SK-N-MC (cell line): ENCODE measurements at regions not wholly inside any gene's neighbourhood (a gene's known extent, or its start where the extent isn't known, plus 50 kb on each side); places are given as distances from the start of the nearest gene placed in this dataset.

Experiments
- DNase-seq: peaks from one replicate; pipeline ENCODE4 v3.0.0-alpha.2; 2011; ENCODE audit warnings: low read depth, low spot score
- H3K27ac ChIP-seq: fragments of 200-600 bp; sonication (generic); 2 replicates; pipeline ENCODE4 v1.5.1; 2016; ENCODE audit warnings: mixed run types
- H3K36me3 ChIP-seq: fragments of 200-600 bp; sonication (generic); 2 replicates; pipeline ENCODE4 v1.6.1; 2017; ENCODE audit warnings: antibody characterized with exemption, low read length, mixed read lengths; ENCODE audit not compliant: insufficient read depth
- H3K4me3 ChIP-seq: fragments of 200-600 bp; sonication (generic); 2 replicates; pipeline ENCODE4 v1.5.1; 2016
- H3K9ac ChIP-seq: fragments of 200-600 bp; sonication (generic); 2 replicates; pipeline ENCODE4 v1.8.0; 2017; ENCODE audit warnings: mixed run types, mixed read lengths; ENCODE audit not compliant: insufficient read length
- H3K9me3 ChIP-seq: fragments of 200-600 bp; sonication (generic); 2 replicates; pipeline ENCODE4 v1.6.1; 2017; ENCODE audit warnings: low read depth, mild to moderate bottlenecking, antibody characterized with exemption, low read length, moderate library complexity, mixed read lengths
- EZH2 ChIP-seq: fragments of 200-600 bp; sonication (generic); IDR thresholded peaks from one replicate; pipeline ENCODE4 v1.6.1; 2017; ENCODE audit warnings: antibody characterized with exemption
- FOXP2 ChIP-seq: optimal IDR thresholded peaks from 2 replicates; pipeline ENCODE3; 2011; ENCODE audit warnings: mild to moderate bottlenecking, moderate library complexity; ENCODE audit not compliant: insufficient read depth; ENCODE audit errors: extremely low read length, control extremely low read depth
- POLR2AphosphoS5 ChIP-seq: IDR thresholded peaks from 2 replicates; pipeline ENCODE4 v1.6.1; 2012; ENCODE audit warnings: mild to moderate bottlenecking, low read depth, low read length, borderline replicate concordance

- DNase-seq, result peak; percentile 98
- TF ChIP-seq EZH2 (no peak), FOXP2 (peak; percentile 92), POLR2AphosphoS5 (peak; percentile 86)
- no peaks in the 10 kb centered on the region for H3K9me3 ChIP-seq
- H3K4me3 ChIP-seq, result peak overlapping the region; percentile 68
- H3K9ac ChIP-seq, result peak overlapping the region; percentile 91
- H3K27ac ChIP-seq, result peak overlapping the region; percentile 100
- no peaks in the 10 kb centered on the region for H3K36me3 ChIP-seq
Observed at GRCh38 chr5:54743997-54744788, 226.6 kb downstream of the SNX18 start.

GRCh38 chr5:54743581-54743980, 226.0 kb downstream of the SNX18 start:
- DNase-seq, result no peak
- H3K9ac ChIP-seq, result peak overlapping the region; percentile 91
- H3K36me3 ChIP-seq, result no peaks in the 10 kb centered on the region
- H3K4me3 ChIP-seq, result peak overlapping the region; percentile 68
- peak overlapping the region; percentile 100 for H3K27ac ChIP-seq
- H3K9me3 ChIP-seq, result no peaks in the 10 kb centered on the region
- TF ChIP-seq FOXP2, result no peak
- no peak for TF ChIP-seq EZH2
- TF ChIP-seq POLR2AphosphoS5, result no peak

GRCh38 chr5:54742417-54742891, 224.9 kb downstream of the SNX18 start:
- TF ChIP-seq FOXP2 (peak; percentile 81), POLR2AphosphoS5 (peak; percentile 75), EZH2 (no peak)
- no peaks in the 10 kb centered on the region for H3K36me3 ChIP-seq
- no peaks in the 10 kb centered on the region for H3K9me3 ChIP-seq
- peak; percentile 86 for DNase-seq
- peak overlapping the region; percentile 100 for H3K27ac ChIP-seq
- peak overlapping the region; percentile 68 for H3K4me3 ChIP-seq
- peak overlapping the region; percentile 91 for H3K9ac ChIP-seq

- peak overlapping the region; percentile 100 for H3K27ac ChIP-seq
- no peak for TF ChIP-seq POLR2AphosphoS5
- no peak for TF ChIP-seq FOXP2
- no peak for TF ChIP-seq EZH2
- H3K36me3 ChIP-seq, result no peaks in the 10 kb centered on the region
- no peaks in the 10 kb centered on the region for H3K9me3 ChIP-seq
- H3K9ac ChIP-seq, result peak overlapping the region; percentile 53
- no peak for DNase-seq
- H3K4me3 ChIP-seq, result peak overlapping the region; percentile 68
Observed at GRCh38 chr5:54741711-54742110, 224.2 kb downstream of the SNX18 start.

- Histone ChIP-seq H3K27ac (no peak overlapping the region), H3K9me3 (no peaks in the 10 kb centered on the region), H3K36me3 (no peaks in the 10 kb centered on the region), H3K4me3 (no peak overlapping the region), H3K9ac (no peak overlapping the region)
- TF ChIP-seq POLR2AphosphoS5 (no peak), EZH2 (no peak), FOXP2 (no peak)
- no peak for DNase-seq
Observed at GRCh38 chr5:54740141-54740540, 222.6 kb downstream of the SNX18 start.

GRCh38 chr5:54739371-54739770, 221.8 kb downstream of the SNX18 start:
- H3K9me3 ChIP-seq, result no peaks in the 10 kb centered on the region
- H3K9ac ChIP-seq, result no peak overlapping the region
- no peak overlapping the region for H3K27ac ChIP-seq
- no peak for DNase-seq
- H3K36me3 ChIP-seq, result no peaks in the 10 kb centered on the region
- H3K4me3 ChIP-seq, result no peak overlapping the region
- no peak for TF ChIP-seq EZH2
- TF ChIP-seq POLR2AphosphoS5, result no peak
- no peak for TF ChIP-seq FOXP2

GRCh38 chr5:54738973-54739367, 221.4 kb downstream of the SNX18 start:
- DNase-seq, result no peak
- no peak overlapping the region for H3K9ac ChIP-seq
- no peak overlapping the region for H3K27ac ChIP-seq
- no peak overlapping the region for H3K4me3 ChIP-seq
- H3K9me3 ChIP-seq, result no peaks in the 10 kb centered on the region
- TF ChIP-seq FOXP2 (no peak), POLR2AphosphoS5 (no peak), EZH2 (no peak)
- H3K36me3 ChIP-seq, result no peaks in the 10 kb centered on the region

GRCh38 chr5:54738118-54738972, 220.8 kb downstream of the SNX18 start:
- Histone ChIP-seq H3K9ac (no peak overlapping the region), H3K27ac (peak overlapping the region; percentile 28; the same call in 1 of the 2 replicates), H3K9me3 (no peaks in the 10 kb centered on the region), H3K4me3 (no peak overlapping the region), H3K36me3 (no peaks in the 10 kb centered on the region)
- DNase-seq, result no peak
- TF ChIP-seq FOXP2, result no peak
- no peak for TF ChIP-seq POLR2AphosphoS5
- no peak for TF ChIP-seq EZH2
